ENCODE measurements at regions not wholly inside any gene's neighbourhood (a gene's known extent, or its start where the extent isn't known, plus 50 kb on each side); places are given as distances from the start of the nearest gene placed in this dataset.

- no peaks in the 10 kb centered on the region for H3K79me2 ChIP-seq (ENCODE audit: insufficient read depth, low read length)
- H3K9ac ChIP-seq (ENCODE audit: low read depth, low read length, poor library complexity, severe bottlenecking) = no peak overlapping the region
- H3K4me1 ChIP-seq (ENCODE audit: insufficient read depth, low read length, poor library complexity, severe bottlenecking) = no peaks in the 10 kb centered on the region
- TF ChIP-seq CTCF (conservative IDR thresholded peaks at IDR 0.05; ENCODE audit: low read length) = no peak
- TF ChIP-seq EZH2phosphoT487 (IDR thresholded peaks at IDR 0.05; ENCODE audit: borderline replicate concordance) = no peak
- H3K4me3 ChIP-seq (ENCODE audit: low read length, poor library complexity, severe bottlenecking) = no peak overlapping the region
- no peaks in the 10 kb centered on the region for H3K36me3 ChIP-seq (ENCODE audit: insufficient read depth, low read length)
- no peak overlapping the region for H3K4me2 ChIP-seq (ENCODE audit: low read depth, low read length, poor library complexity, severe bottlenecking)
- H3K9me3 ChIP-seq (ENCODE audit: insufficient read depth, low read depth, low read length) = no peaks in the 10 kb centered on the region; the same call in 1 of the 2 replicates
- no peak overlapping the region for H2AFZ ChIP-seq (ENCODE audit: low read length)
- no peaks in the 10 kb centered on the region for H4K20me1 ChIP-seq (ENCODE audit: insufficient read depth, low read length, poor library complexity, severe bottlenecking)
- H3K9me2 ChIP-seq (replicated peaks; ENCODE audit: low read depth, low read length) = no peaks in the 10 kb centered on the region
- no peaks in the 10 kb centered on the region for H3K27me3 ChIP-seq (ENCODE audit: insufficient read depth, low read length, poor library complexity, severe bottlenecking)
- no peaks in the 10 kb centered on the region for H3F3A ChIP-seq (ENCODE audit: low read depth)
Observed at GRCh38 chr10:3409928-3410327, 237.3 kb upstream of the PITRM1 start.

- H3K4me1 ChIP-seq (ENCODE audit: insufficient read depth, low read length, poor library complexity, severe bottlenecking) = no peaks in the 10 kb centered on the region
- H3F3A ChIP-seq (ENCODE audit: low read depth) = no peaks in the 10 kb centered on the region
- no peaks in the 10 kb centered on the region for H3K9me2 ChIP-seq (replicated peaks; ENCODE audit: low read depth, low read length)
- no peaks in the 10 kb centered on the region for H4K20me1 ChIP-seq (ENCODE audit: insufficient read depth, low read length, poor library complexity, severe bottlenecking)
- H3K27me3 ChIP-seq (ENCODE audit: insufficient read depth, low read length, poor library complexity, severe bottlenecking) = no peaks in the 10 kb centered on the region
- no peaks in the 10 kb centered on the region for H3K79me2 ChIP-seq (ENCODE audit: insufficient read depth, low read length)
- no peaks in the 10 kb centered on the region for H3K36me3 ChIP-seq (ENCODE audit: insufficient read depth, low read length)
- no peak overlapping the region for H3K4me3 ChIP-seq (ENCODE audit: low read length, poor library complexity, severe bottlenecking)
- TF ChIP-seq CTCF (conservative IDR thresholded peaks at IDR 0.05; ENCODE audit: low read length) = no peak
- no peak for TF ChIP-seq EZH2phosphoT487 (IDR thresholded peaks at IDR 0.05; ENCODE audit: borderline replicate concordance)
- no peak overlapping the region for H2AFZ ChIP-seq (ENCODE audit: low read length)
- no peak overlapping the region for H3K9ac ChIP-seq (ENCODE audit: low read depth, low read length, poor library complexity, severe bottlenecking)
- H3K4me2 ChIP-seq (ENCODE audit: low read depth, low read length, poor library complexity, severe bottlenecking) = no peak overlapping the region
- H3K9me3 ChIP-seq (ENCODE audit: insufficient read depth, low read depth, low read length) = no peaks in the 10 kb centered on the region; the same call in 1 of the 2 replicates
Observed at GRCh38 chr10:3408603-3409365, 236.2 kb upstream of the PITRM1 start.

- no peak overlapping the region for H2AFZ ChIP-seq (ENCODE audit: low read length)
- H3K4me1 ChIP-seq (ENCODE audit: insufficient read depth, low read length, poor library complexity, severe bottlenecking) = no peaks in the 10 kb centered on the region
- TF ChIP-seq CTCF (conservative IDR thresholded peaks at IDR 0.05; ENCODE audit: low read length) = no peak
- no peak for TF ChIP-seq EZH2phosphoT487 (IDR thresholded peaks at IDR 0.05; ENCODE audit: borderline replicate concordance)
- no peak overlapping the region for H3K4me2 ChIP-seq (ENCODE audit: low read depth, low read length, poor library complexity, severe bottlenecking)
- H3K79me2 ChIP-seq (ENCODE audit: insufficient read depth, low read length) = no peaks in the 10 kb centered on the region
- H3F3A ChIP-seq (ENCODE audit: low read depth) = no peaks in the 10 kb centered on the region
- no peaks in the 10 kb centered on the region; the same call in 1 of the 2 replicates for H3K9me3 ChIP-seq (ENCODE audit: insufficient read depth, low read depth, low read length)
- no peaks in the 10 kb centered on the region for H3K27me3 ChIP-seq (ENCODE audit: insufficient read depth, low read length, poor library complexity, severe bottlenecking)
- H3K36me3 ChIP-seq (ENCODE audit: insufficient read depth, low read length) = no peaks in the 10 kb centered on the region
- H3K9me2 ChIP-seq (replicated peaks; ENCODE audit: low read depth, low read length) = no peaks in the 10 kb centered on the region
- no peaks in the 10 kb centered on the region for H4K20me1 ChIP-seq (ENCODE audit: insufficient read depth, low read length, poor library complexity, severe bottlenecking)
- no peak overlapping the region for H3K4me3 ChIP-seq (ENCODE audit: low read length, poor library complexity, severe bottlenecking)
- H3K9ac ChIP-seq (ENCODE audit: low read depth, low read length, poor library complexity, severe bottlenecking) = no peak overlapping the region
Observed at GRCh38 chr10:3407208-3407607, 234.6 kb upstream of the PITRM1 start.
